K562 (cell line): ENCODE measurements at regions not wholly inside any gene's neighbourhood (a gene's known extent, or its start where the extent isn't known, plus 50 kb on each side); places are given as distances from the start of the nearest gene placed in this dataset.
A peak's percentile ranks its signal among the peaks of the same experiment; 100 is the strongest.

Source experiments
- DEAF1 ChIP-seq: fragments of 450-650 bp; formaldehyde crosslinking; IDR thresholded peaks from 2 replicates; pipeline ENCODE4 v1.4.0; 2020; ENCODE audit warnings: mild to moderate bottlenecking, moderate library complexity
- FOXJ3 ChIP-seq: sonication (generic); formaldehyde crosslinking; IDR thresholded peaks from 2 replicates; pipeline ENCODE4 v1.4.0; 2020; ENCODE audit warnings: mild to moderate bottlenecking, missing genetic modification reagents
- HNRNPL ChIP-seq: fragments of 200-400 bp; formaldehyde crosslinking; IDR thresholded peaks from 2 replicates; pipeline ENCODE4 v1.6.1; 2017; ENCODE audit warnings: low read depth, mild to moderate bottlenecking, low read length
- HOXB6 ChIP-seq: fragments of 250-450 bp; sonication (Bioruptor Pico); IDR thresholded peaks from 2 replicates; pipeline ENCODE4 v1.5.1; 2022; ENCODE audit warnings: mild to moderate bottlenecking, borderline replicate concordance
- NFE2 ChIP-seq: IDR thresholded peaks from 2 replicates; pipeline ENCODE4 v1.6.1; 2014; ENCODE audit warnings: antibody characterized with exemption, low read depth
- POLR2G ChIP-seq: fragments of 200-400 bp; formaldehyde crosslinking; IDR thresholded peaks from 2 replicates; pipeline ENCODE4 v1.6.1; 2017; ENCODE audit warnings: low read depth, mild to moderate bottlenecking, antibody characterized with exemption, low read length, moderate library complexity
- SP1 ChIP-seq: sonication (generic); formaldehyde crosslinking; IDR thresholded peaks from 2 replicates; pipeline ENCODE4 v1.8.1; 2022; ENCODE audit warnings: mild to moderate bottlenecking, missing genetic modification reagents
- TCFL5 ChIP-seq: fragments of 250-450 bp; sonication (Bioruptor Pico); conservative IDR thresholded peaks from 2 replicates; pipeline ENCODE4 v1.6.1; 2021; ENCODE audit warnings: mild to moderate bottlenecking, moderate library complexity, matching md5 sums
- TFE3 ChIP-seq: fragments of 450-650 bp; formaldehyde crosslinking; IDR thresholded peaks from 2 replicates; pipeline ENCODE4 v1.4.0; 2020; ENCODE audit warnings: mild to moderate bottlenecking, mixed read lengths
- TSHZ1 ChIP-seq: fragments of 250-450 bp; sonication (Bioruptor Pico); IDR thresholded peaks from 2 replicates; pipeline ENCODE4 v1.4.0; 2020; ENCODE audit warnings: mild to moderate bottlenecking, moderate library complexity
- ZEB2 ChIP-seq: fragments of 450-650 bp; IDR thresholded peaks from 2 replicates; pipeline ENCODE4 v1.6.1; 2016
- ZFP1 ChIP-seq: fragments of 450-650 bp; formaldehyde crosslinking; IDR thresholded peaks from 2 replicates; pipeline ENCODE4 v1.4.0; 2020; ENCODE audit warnings: mild to moderate bottlenecking, mixed read lengths
- ZNF175 ChIP-seq: fragments of 200-800 bp; sonication (Bioruptor generic); IDR thresholded peaks from 2 replicates; pipeline ENCODE4 v1.6.1; 2016; ENCODE audit warnings: low read depth, mild to moderate bottlenecking, missing genetic modification characterization, missing compliant biosample characterization
- ZNF316 ChIP-seq: fragments of 450-650 bp; IDR thresholded peaks from 2 replicates; pipeline ENCODE4 v1.6.1; 2016
- ZNF76 ChIP-seq: fragments of 250-450 bp; sonication (Bioruptor Pico); IDR thresholded peaks from 2 replicates; pipeline ENCODE4 v1.4.0; 2020; ENCODE audit warnings: mild to moderate bottlenecking, moderate library complexity, borderline replicate concordance
- ZNF764 ChIP-seq: fragments of 250-450 bp; sonication (Bioruptor Pico); IDR thresholded peaks from 2 replicates; pipeline ENCODE4 v1.4.0; 2020; ENCODE audit warnings: low read depth, mild to moderate bottlenecking, moderate library complexity
- ZNF830 ChIP-seq: fragments of 250-450 bp; sonication (Bioruptor Pico); IDR thresholded peaks from 2 replicates; pipeline ENCODE4 v1.5.0; 2021; ENCODE audit warnings: mild to moderate bottlenecking
- ZZZ3 ChIP-seq: fragments of 450-650 bp; IDR thresholded peaks from 2 replicates; pipeline ENCODE4 v1.6.1; 2016; ENCODE audit warnings: antibody characterized with exemption, mild to moderate bottlenecking, moderate library complexity
- TF ChIP-seq, protein P1 (sequence below): fragments of 250-450 bp; sonication (Bioruptor Pico); IDR thresholded peaks from 2 replicates; pipeline ENCODE4 v1.8.0; 2021; ENCODE audit warnings: borderline replicate concordance, mild to moderate bottlenecking, moderate library complexity; ENCODE audit not compliant: poor library complexity, severe bottlenecking
- TF ChIP-seq, protein P2 (sequence below): sonication (generic); formaldehyde crosslinking; IDR thresholded peaks from 2 replicates; pipeline ENCODE4 v1.8.1; 2023; ENCODE audit warnings: mild to moderate bottlenecking, missing genetic modification reagents

DNA sequence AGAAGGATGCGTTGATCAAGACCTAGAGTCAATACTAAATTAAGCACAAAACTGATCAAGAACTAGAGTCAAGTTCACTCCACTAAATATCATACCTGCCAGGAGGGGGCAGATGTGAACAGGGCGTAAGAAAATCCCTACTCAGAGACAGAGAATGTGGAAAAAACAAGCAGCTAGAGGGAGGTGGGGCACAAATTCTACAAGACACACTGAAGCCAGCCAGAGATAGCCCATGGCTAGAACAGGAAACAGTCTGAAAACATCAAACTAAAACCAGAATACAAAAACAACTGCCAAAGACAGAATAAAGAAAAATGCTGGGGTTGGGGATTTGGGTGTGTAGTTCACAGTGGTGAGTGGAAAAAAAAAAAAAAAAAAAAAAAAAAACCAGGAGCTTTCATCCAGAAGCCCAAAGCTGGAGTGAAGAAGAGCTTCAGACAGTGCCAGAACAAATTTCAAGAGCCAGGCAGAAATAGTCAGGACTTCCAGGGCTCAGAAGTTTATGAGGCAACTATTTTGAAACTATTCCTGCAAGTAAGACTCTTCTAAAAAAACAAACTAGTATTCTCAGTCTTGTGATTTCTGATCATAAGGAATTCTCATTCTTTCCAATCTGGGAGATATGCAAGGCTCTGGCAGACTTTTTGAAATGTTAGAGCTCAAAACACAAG, 118.3 kb downstream of the CCDC71L start (continued):
- TF ChIP-seq TFE3 (CRISPR knock-in tag): no peak
- TF ChIP-seq SP1: no peak
- TF ChIP-seq ZNF76 (CRISPR knock-in tag): no peak
- peak; percentile 82; the same call in 1 of the 2 replicates for TF ChIP-seq ZNF175
- TF ChIP-seq ZFP1 (CRISPR knock-in tag): no peak
- TF ChIP-seq HOXB6 (CRISPR knock-in tag): no peak
- TF ChIP-seq TSHZ1: no peak
- TF ChIP-seq TCFL5: no peak
- TF ChIP-seq, protein P1, sequence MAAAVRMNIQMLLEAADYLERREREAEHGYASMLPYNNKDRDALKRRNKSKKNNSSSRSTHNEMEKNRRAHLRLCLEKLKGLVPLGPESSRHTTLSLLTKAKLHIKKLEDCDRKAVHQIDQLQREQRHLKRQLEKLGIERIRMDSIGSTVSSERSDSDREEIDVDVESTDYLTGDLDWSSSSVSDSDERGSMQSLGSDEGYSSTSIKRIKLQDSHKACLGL: no peak
- TF ChIP-seq ZNF316: peak; percentile 47
- no peak for TF ChIP-seq ZZZ3
- peak; percentile 99 for TF ChIP-seq DEAF1 (CRISPR knock-in tag)
- TF ChIP-seq ZNF830: no peak
- TF ChIP-seq FOXJ3: no peak
- 0 out of 2 replicates have a peak, but pooled peaks have one; percentile 25 for TF ChIP-seq NFE2
- TF ChIP-seq ZNF764: no peak
- TF ChIP-seq, protein P2, sequence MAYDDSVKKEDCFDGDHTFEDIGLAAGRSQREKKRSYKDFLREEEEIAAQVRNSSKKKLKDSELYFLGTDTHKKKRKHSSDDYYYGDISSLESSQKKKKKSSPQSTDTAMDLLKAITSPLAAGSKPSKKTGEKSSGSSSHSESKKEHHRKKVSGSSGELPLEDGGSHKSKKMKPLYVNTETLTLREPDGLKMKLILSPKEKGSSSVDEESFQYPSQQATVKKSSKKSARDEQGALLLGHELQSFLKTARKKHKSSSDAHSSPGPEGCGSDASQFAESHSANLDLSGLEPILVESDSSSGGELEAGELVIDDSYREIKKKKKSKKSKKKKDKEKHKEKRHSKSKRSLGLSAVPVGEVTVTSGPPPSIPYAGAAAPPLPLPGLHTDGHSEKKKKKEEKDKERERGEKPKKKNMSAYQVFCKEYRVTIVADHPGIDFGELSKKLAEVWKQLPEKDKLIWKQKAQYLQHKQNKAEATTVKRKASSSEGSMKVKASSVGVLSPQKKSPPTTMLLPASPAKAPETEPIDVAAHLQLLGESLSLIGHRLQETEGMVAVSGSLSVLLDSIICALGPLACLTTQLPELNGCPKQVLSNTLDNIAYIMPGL: no peak
- no peak for TF ChIP-seq HNRNPL
- peak; percentile 78; the same call in 1 of the 2 replicates for TF ChIP-seq ZEB2
- no peak for TF ChIP-seq POLR2G
